Thymus (tissue), 11 donors: ENCODE measurements at regions not wholly inside any gene's neighbourhood (a gene's known extent, or its start where the extent isn't known, plus 50 kb on each side); places are given as distances from the start of the nearest gene placed in this dataset.
"Not testable (repeated sequence)": the region's sequence is repeated elsewhere in the genome, so short reads cannot be mapped to it uniquely, and the experiment has no call there.

ENCODE experiments used
- DNase-seq, 9 donors: peaks; one replicate each; pipeline ENCODE4 v3.0.0-alpha.2; 2013; ENCODE audit warnings: low spot score in 9 of 9, low read depth in 6 of 9, missing footprints in 1 of 9
- H3K27ac ChIP-seq, 2 donors: one replicate each; pipeline ENCODE4 v1.5.1; 2013; ENCODE audit warnings: control low read depth in 1 of 2, low read depth in 1 of 2, low read length in 1 of 2, mild to moderate bottlenecking in 1 of 2, moderate library complexity in 1 of 2
- H3K27me3 ChIP-seq, 2 donors: one replicate each; pipeline ENCODE4 v1.5.1; 2013; ENCODE audit warnings: low read length in 1 of 2; ENCODE audit not compliant: control insufficient read depth in 2 of 2, insufficient read depth in 1 of 2
- H3K36me3 ChIP-seq, 2 donors: one replicate each; pipeline ENCODE4 v1.5.1; 2013; ENCODE audit warnings: low read length in 1 of 2, mild to moderate bottlenecking in 1 of 2, moderate library complexity in 1 of 2; ENCODE audit not compliant: control insufficient read depth in 2 of 2, insufficient read depth in 2 of 2
- H3K4me1 ChIP-seq, 2 donors: one replicate each; pipeline ENCODE4 v1.5.1; 2013; ENCODE audit warnings: low read length in 2 of 2; ENCODE audit not compliant: control insufficient read depth in 2 of 2, insufficient read depth in 2 of 2
- H3K4me3 ChIP-seq, 2 donors: one replicate each; pipeline ENCODE4 v1.5.1; 2013; ENCODE audit warnings: low read length in 2 of 2, control low read depth in 1 of 2, mild to moderate bottlenecking in 1 of 2
- H3K9me3 ChIP-seq, 2 donors: one replicate each; pipeline ENCODE4 v1.5.1; 2013; ENCODE audit warnings: low read length in 1 of 2, mild to moderate bottlenecking in 1 of 2; ENCODE audit not compliant: control insufficient read depth in 2 of 2, insufficient read depth in 1 of 2
- WGBS: extraction: QIAGEN DNeasy Blood & Tissue Kit; methylation state at CpG from one replicate; pipeline ENCODE4 v1.1.7; 2013; 5-methylcytosine and 5-hydroxymethylcytosine counted together
- donor health status: healthy.

DNA sequence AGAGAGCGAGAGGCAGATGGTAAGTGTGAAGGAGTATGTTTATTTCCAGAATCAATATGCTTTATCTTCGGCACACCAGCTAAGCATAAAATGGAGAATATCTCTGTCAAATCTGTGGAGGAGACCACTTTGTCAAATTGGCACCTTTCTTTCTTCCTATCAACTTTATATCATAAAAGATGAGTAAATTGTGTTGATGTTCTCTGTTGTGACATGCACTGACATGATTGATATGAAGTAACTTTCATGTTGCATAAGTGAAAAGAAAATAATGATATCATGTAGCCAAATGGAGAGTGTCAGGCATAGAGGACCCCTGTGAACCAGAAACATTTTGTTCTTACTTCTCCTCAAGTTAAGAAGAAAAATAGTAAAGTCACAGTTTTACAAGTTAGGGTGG lies 753.8 kb downstream of the ZNF385D start:
- no peaks in the 10 kb centered on the region for H3K9me3 ChIP-seq
- H3K27ac ChIP-seq = no peak overlapping the region
- H3K4me3 ChIP-seq = no peak overlapping the region
- 92% methylated on average over 2 of the region's 2 CpGs for WGBS
- no peaks in the 10 kb centered on the region for H3K36me3 ChIP-seq
- no peak for DNase-seq
- H3K4me1 ChIP-seq = no peaks in the 10 kb centered on the region
- H3K27me3 ChIP-seq = no peaks in the 10 kb centered on the region

DNA sequence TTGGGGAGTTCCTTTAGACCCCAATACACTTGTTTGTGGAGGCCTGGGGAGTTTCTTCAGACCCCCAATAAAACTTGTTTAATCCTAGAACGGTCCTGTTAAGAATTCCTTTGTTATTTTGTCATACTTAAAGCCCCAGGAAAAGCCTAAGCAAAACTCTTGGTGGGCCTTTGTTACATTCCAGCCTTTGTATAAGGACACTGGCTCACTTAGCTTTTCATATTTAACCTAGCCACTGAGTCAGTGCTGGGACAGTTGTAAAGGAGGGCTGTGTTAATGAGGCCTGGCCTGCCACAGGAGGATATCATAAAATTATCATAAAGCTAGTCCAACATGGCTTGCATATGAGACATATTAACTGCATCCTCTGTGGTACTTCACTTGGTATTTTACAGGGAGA lies 760.1 kb downstream of the ZNF385D start:
- H3K4me3 ChIP-seq = no peak overlapping the region
- whole genome bisulfite sequencing = 71% methylated on average over 1 of the region's 1 CpG

DNA sequence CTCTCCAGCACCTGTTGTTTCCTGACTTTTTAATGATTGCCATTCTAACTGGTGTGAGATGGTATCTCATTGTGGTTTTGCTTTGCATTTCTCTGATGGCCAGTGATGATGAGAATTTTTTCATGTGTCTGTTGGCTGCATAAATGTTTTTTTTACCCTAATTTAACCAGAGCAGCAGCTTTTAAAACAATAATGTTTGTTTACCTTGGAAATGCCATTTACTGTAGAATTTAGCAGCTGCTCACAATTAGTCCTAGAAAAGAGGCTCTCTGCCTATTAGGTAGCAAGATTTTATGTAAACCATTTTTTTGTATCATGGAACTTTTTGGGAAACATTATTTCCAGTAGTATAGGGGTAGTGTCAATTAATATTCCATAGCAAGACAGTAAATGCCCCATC lies 761.4 kb downstream of the ZNF385D start:
- not testable (repeated sequence) for H3K36me3 ChIP-seq, H3K27me3 ChIP-seq

More for the DNA sequence above, 760.1 kb downstream of the ZNF385D start:
- H3K27ac ChIP-seq = no peak overlapping the region
- no peaks in the 10 kb centered on the region for H3K9me3 ChIP-seq
- H3K36me3 ChIP-seq = no peaks in the 10 kb centered on the region
- no peaks in the 10 kb centered on the region for H3K4me1 ChIP-seq
- H3K27me3 ChIP-seq = no peaks in the 10 kb centered on the region
- no peak for DNase-seq

DNA sequence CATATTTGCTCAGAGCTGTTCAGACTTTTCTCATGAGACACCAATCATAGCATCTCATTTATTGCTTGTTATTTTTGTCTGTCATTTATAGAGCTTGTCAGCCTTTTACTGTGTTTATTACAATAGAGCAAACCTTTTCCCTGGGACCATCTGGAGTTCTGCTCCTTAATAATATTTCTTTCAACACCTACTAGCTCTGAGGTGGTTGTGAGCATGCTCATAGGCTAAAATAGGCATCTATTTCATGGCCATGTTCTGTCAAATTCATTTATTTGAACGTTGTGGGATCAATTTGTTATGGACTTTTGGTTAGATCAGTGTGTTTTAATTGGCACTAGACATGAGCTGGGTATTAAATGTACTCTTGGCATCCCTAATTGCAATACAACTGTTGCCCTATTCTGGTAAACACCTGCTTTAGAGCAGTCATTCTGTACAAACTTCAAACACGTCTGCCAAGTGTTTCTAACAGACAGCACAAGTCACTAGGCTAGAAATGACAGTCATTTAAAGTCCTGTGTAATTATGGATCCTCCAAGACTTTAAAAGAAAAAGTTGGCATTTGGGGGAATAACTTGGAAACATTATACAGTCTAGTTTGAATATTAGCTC lies 766.3 kb downstream of the ZNF385D start:
- WGBS = 50% methylated on average over 2 of the region's 2 CpGs
- no peaks in the 10 kb centered on the region for H3K36me3 ChIP-seq
- no peaks in the 10 kb centered on the region for H3K9me3 ChIP-seq
- no peak for DNase-seq
- no peaks in the 10 kb centered on the region for H3K4me1 ChIP-seq
- no peak overlapping the region for H3K27ac ChIP-seq
- no peak overlapping the region for H3K4me3 ChIP-seq
- no peaks in the 10 kb centered on the region for H3K27me3 ChIP-seq

More for the DNA sequence above, 761.4 kb downstream of the ZNF385D start:
- H3K9me3 ChIP-seq, DNase-seq, H3K4me3 ChIP-seq, H3K27ac ChIP-seq, H3K4me1 ChIP-seq: not testable (repeated sequence)

DNA sequence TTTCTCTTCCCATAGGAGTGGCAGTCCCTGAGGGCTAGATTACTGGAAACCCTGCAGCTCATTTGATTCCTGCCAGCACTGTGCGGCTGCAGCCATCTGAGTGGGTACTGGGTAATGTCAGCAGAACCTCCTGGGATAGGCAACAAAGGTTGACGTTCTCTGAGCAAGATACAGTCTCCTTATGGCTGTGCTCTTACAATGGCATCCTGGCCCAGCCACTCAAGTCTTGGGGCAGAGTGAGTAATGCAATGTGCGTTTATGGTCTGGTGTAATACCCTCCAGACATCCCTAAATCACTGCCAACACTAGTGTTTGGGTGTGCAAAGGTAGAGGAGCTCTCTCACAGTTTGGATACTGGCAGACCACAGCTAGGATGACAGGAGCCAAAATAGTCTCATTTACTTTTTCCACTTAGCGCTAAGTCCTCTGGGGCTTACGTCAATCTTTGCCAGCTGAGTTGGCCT lies 775.8 kb downstream of the ZNF385D start:
- H3K27ac ChIP-seq = no peak overlapping the region
- WGBS = 87% methylated on average over 5 of the region's 5 CpGs
- no peaks in the 10 kb centered on the region for H3K4me1 ChIP-seq
- no peak overlapping the region for H3K4me3 ChIP-seq
- DNase-seq = no peak
- peaks cover 0 to 2% of the 10 kb centered on the region in 2 donors for H3K9me3 ChIP-seq
- no peaks in the 10 kb centered on the region for H3K36me3 ChIP-seq
- no peaks in the 10 kb centered on the region for H3K27me3 ChIP-seq

DNA sequence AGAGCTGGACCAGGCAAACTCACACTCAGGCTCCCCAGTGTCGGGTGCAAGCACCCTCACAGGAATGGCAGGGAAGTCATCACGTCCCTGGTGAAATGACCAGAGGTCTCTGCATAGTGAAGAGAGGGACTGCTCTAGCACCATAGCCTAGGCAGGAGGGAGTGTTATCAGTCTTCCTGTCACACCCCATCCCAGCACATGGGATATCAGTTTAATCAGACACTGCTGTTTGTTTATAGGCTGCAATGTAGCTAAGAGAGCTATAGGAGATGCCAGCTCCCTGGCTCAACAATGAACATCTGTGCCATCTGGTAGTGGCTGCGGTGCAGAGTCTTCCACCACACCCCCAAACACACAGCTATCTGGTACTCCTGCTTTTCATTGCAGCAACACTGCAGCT lies 776.6 kb downstream of the ZNF385D start:
- H3K36me3 ChIP-seq = no peaks in the 10 kb centered on the region
- WGBS = 93% methylated on average over 3 of the region's 3 CpGs

DNA sequence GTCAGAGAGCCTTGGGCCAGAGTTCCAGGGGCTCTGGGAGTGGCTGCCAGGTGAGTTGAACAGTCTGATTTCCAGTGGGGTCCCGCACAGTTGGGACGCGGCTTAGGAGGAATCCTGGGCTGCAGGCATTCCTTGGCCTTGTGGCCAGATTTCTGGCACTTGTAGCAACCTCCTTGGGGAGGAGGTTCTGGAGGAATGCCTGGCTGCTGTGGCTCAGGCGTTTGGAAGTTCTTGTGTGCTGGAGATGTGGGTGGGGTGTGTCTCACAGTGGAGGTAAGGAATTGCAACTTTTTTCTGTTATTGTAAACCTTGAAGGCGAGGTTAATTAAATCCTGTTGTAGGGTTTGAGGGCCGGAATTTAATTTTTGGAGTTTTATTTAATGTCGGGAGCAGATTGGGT lies 780.2 kb downstream of the ZNF385D start:
- 94% methylated on average over 7 of the region's 7 CpGs for WGBS
- H3K4me3 ChIP-seq, H3K27me3 ChIP-seq, H3K4me1 ChIP-seq, H3K9me3 ChIP-seq, H3K27ac ChIP-seq, DNase-seq, H3K36me3 ChIP-seq: not testable (repeated sequence)

More for the DNA sequence above, 776.6 kb downstream of the ZNF385D start:
- no peaks in the 10 kb centered on the region for H3K4me1 ChIP-seq
- H3K4me3 ChIP-seq = no peak overlapping the region
- H3K9me3 ChIP-seq = peaks cover 0 to 2% of the 10 kb centered on the region in 2 donors
- no peak for DNase-seq
- no peaks in the 10 kb centered on the region for H3K27me3 ChIP-seq
- H3K27ac ChIP-seq = no peak overlapping the region

DNA sequence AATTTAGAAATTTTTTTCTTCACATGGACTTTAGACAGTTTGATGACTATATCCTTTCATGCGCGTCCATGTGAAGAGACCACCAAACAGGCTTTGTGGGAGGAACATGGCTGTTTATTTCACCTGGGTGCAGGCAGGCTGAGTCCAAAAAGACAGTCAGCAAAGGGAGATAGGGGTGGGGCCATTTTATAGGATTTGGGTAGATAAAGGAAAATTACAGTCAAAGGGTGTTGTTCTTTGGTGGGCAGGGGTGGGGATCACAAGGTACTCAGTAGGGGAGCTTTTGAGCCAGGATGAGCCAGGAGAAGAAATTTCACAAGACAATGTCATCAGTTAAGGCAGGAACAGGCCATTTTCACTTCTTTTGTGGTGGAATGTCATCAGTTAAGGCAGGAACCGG lies 781.5 kb upstream of the SGO1 start:
- not testable (repeated sequence) for H3K9me3 ChIP-seq, H3K27me3 ChIP-seq, DNase-seq, H3K27ac ChIP-seq, H3K4me1 ChIP-seq, H3K4me3 ChIP-seq, H3K36me3 ChIP-seq
- 95% methylated on average over 2 of the region's 3 CpGs for WGBS

DNA sequence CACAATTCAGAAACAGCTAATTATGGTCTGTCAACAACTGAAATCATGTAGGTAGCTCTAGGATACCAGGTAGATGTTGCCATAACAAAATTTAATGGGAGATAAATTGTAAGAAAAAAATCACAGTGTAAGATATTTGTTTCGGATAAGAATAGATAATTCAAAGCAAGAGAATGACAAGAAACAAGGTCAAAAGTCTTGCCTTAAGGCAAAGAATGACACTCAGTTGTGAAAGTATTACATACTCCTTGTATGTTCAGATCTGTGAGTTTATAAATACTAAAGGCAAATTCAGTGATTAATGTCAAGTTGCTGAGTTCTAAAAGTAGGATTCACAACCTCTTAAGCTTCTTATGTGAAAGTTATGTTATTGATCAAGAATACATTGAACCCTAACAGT lies 772.2 kb upstream of the SGO1 start:
- H3K4me3 ChIP-seq = no peak overlapping the region
- no peaks in the 10 kb centered on the region for H3K36me3 ChIP-seq
- H3K4me1 ChIP-seq = no peaks in the 10 kb centered on the region
- DNase-seq = no peak
- no peaks in the 10 kb centered on the region for H3K27me3 ChIP-seq
- H3K9me3 ChIP-seq = peaks cover 0 to 10% of the 10 kb centered on the region in 2 donors
- H3K27ac ChIP-seq = no peak overlapping the region
- WGBS = 97% methylated on average over 1 of the region's 1 CpG

DNA sequence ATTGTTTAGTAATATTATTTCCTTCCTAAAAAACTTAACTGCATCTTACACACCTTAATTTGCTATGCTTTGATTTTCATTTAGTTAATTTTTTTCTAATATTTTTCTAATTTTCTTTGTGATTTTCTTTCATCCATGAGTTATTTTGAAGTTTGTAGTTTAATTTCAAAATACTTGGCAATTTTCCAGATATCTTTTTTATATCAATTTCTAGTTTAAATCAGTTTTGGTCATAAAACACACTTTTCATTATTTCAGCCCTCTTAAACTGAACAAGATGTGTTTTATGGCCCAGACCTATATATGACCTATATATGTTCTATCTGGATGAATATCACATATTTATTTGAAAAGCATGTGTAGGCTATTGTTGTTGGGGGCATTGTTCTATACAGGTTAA lies 759.9 kb upstream of the SGO1 start:
- Histone ChIP-seq H3K4me3 (no peak overlapping the region), H3K27ac (no peak overlapping the region), H3K4me1 (no peaks in the 10 kb centered on the region), H3K9me3 (no peaks in the 10 kb centered on the region), H3K27me3 (no peaks in the 10 kb centered on the region), H3K36me3 (no peaks in the 10 kb centered on the region)
- no peak for DNase-seq
